GM21515 (cell line): ENCODE measurements at regions not wholly inside any gene's neighbourhood (a gene's known extent, or its start where the extent isn't known, plus 50 kb on each side); places are given as distances from the start of the nearest gene placed in this dataset.

Experiments used
- ATAC-seq: cut with Tn5 transposase; IDR thresholded peaks from one replicate; pipeline ENCODE4 v1.9.1; 2021; ENCODE audit not compliant: unreplicated experiment

DNA sequence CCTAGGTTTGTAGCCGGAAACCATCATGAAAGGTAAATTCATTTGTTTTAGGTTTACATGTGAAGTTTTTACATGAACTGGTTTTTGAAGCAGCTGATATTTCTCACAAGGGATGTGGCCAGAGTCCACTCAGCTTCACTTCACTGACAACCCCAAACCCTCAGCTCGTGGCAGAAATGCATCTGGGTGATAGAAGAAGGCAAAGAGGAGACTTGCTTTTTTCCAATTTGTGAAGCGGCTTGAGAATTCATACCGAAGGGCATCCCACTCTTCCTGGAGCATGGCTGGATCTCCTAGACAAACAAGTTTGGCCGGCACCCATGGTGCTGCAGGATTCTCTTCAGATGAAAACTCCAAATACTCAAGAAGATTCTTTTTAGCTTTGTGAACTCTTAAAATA is 392.8 kb upstream of the CNR1 start:
- no peak for ATAC-seq

DNA sequence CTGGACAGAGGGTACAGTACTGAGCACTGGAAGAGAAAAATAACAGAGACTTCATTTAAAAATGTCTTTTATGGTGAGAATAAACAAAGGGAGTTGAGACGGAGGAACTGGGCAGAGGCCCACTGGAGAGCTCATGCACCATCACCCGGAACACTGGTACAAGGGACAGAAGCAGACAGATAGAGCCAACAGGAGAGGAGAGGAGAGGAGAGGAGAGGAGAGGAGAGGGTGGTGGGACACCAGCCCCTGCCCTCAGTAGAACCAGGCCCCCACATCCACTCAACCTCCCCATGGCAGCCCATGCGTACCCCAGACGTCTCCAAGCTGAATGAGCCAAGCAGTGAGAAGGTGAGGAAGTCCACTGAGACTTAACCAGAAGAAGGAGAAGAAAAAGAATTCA is 390.5 kb upstream of the CNR1 start:
- ATAC-seq = no peak

DNA sequence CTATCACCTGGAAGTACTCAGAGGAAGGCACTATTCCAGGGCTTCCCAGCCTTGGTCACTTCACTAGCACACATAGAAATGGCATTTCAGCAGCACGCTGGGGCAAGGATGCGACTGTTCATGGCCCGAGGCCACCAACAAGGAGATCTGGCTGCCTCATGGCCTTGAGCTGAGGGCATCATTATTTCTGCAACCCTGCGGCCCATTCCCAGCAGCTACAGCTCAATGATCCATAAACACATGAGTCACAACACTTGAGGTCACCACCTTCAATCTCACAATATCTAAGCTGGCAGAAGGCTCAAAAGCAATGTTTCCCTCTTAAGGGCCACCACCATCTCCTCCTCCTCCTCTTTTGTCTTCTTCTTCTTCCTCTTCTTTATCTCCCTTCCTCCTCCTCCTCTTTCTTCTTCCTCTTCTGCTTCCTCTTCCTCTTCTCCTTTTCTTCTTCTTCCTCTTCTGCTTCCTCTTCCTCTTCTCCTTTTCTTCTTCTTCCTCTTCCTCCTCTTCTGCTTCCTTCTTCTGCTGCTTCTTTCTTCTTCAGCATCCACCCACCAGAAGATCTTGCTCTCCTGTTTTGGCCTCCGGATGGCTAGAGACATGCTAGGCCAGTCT is 382.9 kb upstream of the CNR1 start:
- ATAC-seq = no peak

DNA sequence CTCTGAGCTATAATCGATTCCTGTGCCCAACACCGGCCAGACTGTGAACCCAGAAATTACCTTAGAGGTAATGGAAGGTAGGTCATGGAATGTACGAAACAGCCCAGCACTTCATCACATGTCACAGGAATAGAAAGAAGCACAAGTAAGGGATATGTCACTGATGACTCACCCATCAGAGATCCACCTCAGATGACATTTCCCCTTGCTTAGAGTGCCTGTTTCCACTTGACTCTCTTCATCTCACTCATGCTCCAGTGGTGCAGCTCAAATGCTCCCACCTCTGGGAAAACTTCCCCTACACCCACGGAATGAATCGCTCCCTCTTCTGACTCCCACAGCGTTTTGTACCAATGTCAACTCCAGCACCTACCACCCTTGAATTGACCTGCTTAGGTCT is 381.6 kb upstream of the CNR1 start:
- no peak for ATAC-seq

DNA sequence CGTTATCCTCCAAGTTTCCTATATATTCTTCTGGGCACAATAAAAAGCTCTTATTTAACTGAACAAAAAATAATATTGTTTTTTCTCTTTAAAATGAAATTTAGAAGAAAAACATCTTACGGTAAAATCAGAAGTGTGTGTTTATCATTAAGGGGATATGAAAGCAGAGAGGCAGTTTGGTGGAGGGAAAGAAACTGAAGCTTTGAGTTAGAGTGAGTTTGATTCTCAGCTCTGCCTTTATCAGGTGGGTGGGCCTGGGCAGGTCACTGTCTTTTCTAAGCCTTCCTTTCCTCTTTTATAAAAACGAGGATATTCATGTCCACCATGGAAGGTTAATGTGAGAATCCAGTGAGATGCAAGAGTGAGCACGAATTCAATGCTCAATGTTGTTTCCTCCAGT is 379.8 kb upstream of the CNR1 start:
- no peak for ATAC-seq

DNA sequence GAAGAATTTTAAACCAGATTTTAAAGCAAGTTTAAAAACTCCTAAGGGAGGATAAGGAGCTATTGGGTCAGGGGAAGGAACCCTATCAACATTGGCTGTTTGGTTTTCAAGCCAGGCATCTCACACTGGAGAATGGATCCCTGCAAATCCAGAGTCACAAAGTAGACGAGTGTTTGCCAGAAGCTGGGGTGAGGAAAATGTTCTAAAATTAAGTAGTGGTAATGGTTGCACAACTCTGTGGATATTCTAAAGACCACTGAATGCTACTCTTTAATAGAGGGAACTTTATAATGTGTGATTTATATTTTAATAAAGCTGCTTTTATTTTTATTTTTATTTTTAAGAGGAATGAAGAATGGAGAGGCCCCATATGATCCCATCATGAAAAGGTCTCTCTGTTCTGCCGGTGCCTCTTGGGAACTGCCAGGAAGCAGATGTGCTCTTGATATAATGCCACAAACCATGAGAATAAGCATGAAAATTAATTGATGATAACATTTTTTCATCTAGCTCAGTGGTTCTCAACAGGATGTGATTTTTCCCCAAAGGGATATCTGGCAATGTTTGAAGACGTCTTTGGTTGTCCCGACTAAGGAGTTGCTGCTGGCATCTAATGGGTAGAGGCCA is 379.0 kb upstream of the CNR1 start:
- no peak for ATAC-seq

DNA sequence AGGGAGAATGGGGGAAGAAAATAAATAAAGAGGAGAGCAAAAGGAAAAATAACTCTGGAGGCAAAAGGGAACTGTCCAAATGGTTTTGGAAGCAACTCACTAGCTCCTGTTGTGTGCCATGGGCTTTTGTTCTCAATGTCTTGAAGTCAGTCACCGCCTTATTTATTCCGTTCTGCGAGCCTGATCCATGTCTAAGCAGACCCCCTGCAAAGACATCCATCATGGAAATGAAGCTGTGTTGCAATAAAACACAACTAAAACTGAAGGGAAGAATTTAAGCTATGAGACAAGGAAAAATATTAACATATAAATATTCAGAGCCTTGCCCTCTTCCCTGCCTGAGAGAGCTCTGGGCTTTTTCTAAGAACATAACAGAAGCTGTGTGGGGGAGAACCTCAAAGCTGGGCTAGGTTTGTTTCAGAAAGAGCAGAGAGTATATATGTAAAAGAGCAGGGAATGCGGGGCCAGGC is 373.2 kb upstream of the CNR1 start:
- ATAC-seq = no peak

DNA sequence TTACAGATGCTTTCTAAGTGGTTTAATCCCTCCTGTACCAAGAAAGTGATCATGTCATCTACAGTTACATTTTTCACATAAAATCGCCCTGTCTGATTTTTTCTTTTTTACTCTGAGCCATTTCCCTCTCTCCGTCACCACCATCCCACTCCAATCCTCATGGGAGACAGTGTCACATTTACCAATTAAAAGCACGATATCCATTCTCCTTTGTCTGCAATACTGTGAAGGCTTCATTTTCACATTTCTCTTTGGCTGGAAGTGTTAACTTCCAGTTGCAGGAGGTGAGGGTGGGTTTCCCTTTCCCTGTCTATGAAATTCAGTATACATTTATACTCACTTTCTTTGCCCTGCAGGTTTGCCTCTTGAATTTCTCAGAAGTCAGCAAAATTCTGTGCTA is 372.7 kb upstream of the CNR1 start:
- ATAC-seq = no peak

DNA sequence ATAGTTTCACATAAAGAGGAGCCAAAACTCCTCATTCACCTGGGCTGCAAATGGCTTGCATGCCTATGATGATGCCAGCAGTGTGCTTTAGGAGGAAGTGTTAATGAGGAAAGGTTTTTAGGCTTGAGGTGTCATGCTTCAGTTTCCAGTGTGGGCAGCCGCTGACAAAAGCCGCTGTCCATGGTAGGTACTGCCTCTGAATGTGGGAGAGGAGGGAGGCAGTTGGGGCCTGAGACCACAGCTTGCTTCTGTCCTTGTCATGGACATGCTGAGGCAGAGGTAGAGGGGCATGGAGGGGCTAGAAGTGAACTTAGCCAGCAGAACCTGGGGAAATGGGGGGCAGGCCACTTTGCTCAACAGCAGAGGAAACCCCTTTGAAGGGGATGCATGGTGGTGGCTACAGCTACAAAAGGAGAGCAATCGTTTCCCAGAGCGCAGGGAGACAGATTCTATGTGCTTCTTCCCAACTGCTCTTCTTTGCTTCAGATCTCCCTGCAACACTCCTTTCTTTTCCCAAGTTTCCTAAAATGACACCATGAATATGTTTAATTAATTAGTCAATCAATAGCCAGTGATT is 372.1 kb upstream of the CNR1 start:
- no peak for ATAC-seq

DNA sequence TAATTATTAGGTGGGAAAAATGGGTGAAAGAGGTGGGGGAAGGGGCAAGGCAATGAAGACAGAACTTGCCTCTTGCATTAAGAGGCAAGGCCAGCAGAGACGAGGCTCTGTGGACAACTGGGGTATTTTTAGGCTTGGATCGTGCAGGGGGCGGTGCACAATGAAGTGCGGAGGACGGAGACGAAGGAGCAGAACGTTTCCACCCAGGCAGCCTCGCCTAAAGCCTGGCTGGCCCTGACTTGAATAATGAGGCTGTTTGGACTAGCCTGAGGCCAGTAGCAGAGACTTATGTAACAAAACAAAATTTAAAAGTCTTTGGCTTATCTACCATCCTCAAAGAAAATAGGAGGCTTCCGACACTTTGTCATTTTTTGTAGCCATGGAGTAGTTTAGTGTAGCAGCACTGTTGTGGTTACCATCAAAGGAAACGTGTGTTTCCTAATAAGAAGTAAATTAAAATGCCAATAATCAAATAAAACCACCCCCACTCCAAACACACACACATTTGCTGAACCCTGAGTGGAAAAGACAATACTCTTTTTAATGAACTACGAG is 370.0 kb upstream of the CNR1 start:
- ATAC-seq = no peak

DNA sequence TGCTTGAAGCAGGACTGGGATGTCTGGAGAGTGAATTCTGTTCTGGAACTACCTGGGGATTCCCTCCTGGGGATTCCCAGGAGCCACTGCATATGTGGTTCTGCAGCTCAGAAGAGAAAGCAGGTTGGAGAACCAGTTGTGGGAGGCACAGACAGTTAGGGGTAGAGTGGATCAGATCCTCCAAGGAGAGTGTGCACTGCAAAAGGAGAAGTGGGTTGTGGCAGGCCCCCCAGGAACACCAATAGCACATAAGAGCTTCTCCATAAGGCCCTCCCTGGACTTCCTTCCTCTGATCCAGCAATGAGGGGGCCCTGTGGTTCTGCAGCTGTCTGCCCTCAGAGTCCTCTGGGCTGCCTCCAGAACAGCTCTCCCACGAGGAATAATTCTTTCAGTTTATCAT is 369.2 kb upstream of the CNR1 start:
- no peak for ATAC-seq

DNA sequence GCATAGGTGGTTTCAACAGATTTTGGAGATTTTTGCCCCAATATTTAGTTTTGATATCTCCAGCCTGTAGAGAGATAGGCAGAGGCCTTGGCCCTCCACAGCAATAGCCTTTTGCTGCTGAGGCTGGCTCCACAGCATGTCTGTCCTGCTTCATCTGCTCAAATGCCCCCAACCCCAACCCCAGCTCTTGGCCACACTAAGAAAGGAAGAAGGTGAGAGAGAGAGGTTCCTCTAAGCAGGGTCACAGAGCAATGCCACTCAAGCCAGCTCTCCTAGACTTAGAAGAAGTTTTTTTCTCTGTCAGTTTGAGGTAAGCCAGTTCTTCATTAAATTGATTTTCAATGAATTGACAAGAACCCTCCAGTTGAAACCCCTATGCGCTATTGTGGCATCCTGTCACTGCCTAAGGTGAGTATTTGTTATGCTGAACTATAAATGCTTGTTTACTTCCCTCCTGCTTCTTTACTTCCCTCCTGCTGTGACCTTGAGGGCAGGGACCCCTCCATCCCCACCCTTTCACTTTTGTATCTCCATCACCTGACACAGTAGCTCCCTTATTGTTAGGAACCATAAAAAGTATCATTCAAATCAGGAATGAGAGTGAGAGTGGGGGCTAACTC is 366.2 kb upstream of the CNR1 start:
- no peak for ATAC-seq

DNA sequence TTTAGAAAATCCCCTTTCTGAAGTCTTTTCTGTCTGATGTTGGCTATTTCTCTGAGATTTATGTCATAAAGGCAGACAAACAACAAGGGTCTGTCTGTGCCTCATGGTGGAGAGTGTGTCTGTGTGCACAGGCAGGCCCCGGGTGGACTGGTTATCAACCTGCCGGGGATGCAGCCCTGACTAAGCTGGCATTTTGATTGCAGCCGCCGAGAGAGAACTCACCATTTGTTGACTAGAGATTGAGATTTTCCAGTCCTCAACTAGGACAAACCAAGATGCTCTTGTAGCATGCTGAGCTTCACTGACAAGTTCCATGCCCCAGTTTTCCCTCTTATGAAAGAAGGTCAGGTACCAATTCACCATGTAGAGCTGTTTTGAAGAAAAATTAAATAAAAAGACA is 363.6 kb upstream of the CNR1 start:
- no peak for ATAC-seq

DNA sequence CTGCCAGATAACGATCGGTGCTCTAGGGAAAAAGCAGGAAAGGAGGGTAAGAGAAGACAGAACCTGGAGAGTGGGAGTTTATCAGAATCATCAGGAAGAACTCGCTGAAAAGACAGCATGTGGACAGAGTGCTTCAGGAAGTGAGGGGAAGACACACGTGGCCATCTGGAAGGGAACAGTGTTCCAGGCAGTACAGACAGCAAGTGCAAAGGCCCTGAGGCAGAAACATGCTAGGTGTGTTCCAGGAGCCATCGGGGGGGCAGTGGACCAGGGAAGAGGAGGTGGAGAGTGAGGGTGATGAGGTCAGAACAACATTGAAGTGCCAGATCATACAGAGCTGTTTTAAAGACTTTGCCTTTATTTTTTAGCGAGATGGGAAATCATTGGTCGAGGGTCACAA is 354.3 kb upstream of the CNR1 start:
- no peak for ATAC-seq

DNA sequence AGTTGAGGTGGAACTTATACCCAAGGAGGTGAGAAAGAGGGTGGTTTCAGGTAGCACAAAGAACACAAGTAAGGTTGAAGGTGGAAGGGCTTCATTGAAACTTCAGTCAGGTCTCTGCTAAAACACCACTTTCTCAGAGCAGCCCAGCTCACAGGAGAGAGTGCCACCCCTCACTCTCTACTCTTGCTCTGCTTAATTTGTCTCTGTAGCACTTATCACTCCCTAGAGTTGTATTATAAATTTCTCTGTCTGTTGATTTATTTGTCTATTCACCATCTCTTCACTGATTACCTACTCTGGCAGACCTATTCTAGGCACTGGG is 353.8 kb upstream of the CNR1 start:
- no peak for ATAC-seq

DNA sequence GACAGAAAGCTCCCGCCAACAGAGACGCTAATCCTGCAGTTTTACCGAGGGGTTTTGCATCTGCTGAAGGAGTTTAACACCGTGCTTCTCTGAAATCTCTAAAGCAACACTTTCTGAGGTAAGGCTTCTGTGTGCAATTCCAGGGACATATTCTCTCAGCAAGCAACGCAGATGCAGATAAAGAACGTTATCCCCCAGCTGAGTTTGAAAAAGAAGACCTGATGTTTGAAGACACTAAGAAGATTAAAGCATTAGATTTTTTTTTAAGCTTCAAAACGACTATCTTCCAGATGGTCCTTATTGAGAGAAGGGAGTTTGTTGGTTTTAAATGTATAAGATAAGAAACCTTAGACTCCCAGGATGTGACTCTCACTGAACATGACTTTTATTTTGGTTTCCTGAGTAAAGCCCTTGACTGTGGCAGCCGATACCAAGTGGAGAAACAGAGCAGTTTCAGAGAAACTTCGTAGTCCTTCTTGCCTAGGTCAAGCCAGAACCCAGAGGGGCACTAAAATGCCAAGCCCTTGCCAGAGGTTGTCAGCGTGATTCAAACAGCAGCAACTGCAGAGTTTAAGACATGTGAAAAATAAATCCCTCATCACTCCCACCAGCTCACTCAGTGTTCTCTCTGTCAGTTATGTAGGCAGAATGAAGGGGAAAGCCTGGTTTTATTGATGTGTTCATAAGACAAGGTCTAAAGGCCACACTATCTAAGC is 353.3 kb upstream of the CNR1 start:
- no peak for ATAC-seq

DNA sequence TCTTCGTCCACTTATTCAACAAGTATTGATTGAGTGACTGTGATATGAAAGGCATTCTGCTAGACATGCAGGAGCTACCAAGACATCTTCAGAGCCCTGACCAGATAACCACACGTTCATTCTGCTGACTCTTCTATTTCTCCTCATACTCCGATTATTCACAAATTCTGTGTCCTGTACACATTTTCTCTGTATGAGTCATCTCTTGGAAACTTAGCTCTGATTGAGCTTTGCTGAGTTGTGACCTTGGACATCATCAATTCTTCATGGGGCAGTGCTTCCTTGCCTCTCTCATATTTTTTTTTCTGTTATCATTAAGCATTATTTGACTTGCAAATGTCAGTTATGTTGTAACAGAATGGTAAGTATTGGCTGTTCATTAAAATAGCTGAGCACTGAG is 351.6 kb upstream of the CNR1 start:
- ATAC-seq = no peak

DNA sequence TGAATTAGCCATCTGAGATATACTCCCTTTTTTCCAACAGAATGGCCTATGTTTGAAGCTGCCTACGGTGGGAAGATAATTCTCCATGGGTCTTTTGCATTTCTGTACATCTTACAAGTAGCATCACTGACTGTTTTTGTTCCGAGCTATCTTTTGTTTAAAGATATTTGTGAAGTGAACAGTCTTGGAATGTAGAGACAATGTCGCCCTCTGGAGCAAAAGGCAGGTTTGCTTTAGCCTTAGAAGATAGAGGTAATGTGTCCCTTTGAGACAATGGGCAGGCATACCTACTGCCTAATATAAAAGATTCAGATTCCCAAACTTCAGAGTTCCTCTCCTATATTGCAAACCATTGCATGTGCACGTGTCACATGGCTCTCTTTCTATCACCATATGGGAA is 347.8 kb upstream of the CNR1 start:
- no peak for ATAC-seq

DNA sequence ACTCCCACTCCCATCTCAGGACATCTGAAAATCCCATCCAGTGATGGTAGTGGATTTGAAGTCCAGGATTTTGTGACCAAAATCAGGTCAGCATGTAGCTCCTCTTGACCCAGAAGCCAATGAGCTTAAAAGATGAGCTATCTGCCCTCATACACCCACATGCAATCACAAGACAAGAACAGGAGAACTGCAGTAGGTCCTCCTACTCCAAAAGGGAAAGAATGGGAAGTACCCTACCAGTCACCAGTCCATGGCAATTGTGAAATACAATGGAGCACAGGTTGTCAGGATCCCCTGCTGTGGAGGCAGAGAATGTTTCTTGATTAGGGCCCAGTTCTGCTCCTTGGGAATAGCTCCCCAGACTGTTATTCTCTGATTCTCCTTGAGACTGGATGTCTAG is 347.3 kb upstream of the CNR1 start:
- no peak for ATAC-seq

DNA sequence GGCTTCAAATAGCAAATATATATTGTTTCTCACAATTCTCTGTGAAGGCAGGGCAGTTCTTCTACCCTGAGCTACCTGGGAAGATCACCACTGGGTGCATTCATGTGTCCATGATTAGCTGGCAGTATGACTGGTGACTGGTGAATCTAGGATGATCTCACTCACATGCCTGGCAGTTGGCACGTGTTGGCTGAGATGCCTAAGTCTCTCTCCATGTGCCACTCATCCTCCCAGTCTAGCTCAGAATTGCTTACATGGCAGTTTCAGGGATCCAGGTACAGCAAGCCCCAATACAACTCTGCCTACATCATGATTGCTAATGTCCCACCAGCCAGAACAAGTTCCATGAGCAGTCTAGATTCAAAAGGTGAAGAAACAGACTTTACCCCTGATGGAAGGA is 346.8 kb upstream of the CNR1 start:
- no peak for ATAC-seq

DNA sequence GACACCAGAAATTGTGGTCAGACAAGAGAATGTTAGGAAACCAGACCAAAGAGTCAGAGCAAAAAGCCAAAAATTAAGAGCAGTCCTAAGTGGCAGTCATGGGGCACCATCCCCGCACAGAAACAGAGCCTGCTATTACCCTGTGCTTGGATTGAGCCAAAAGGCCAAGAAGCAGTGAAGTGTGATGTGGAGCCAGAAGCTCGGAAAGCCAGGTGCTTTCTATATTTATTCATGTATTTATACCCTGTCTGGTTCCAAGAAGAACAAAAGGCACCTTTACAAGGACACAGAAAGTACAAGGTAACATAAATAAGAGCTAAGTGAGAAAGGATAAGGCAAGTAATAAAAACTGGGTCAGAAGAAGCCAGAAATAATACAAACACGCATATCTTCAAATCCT is 336.2 kb upstream of the CNR1 start:
- ATAC-seq = no peak
